ENCODE measurements at regions not wholly inside any gene's neighbourhood (a gene's known extent, or its start where the extent isn't known, plus 50 kb on each side); places are given as distances from the start of the nearest gene placed in this dataset.

DNA sequence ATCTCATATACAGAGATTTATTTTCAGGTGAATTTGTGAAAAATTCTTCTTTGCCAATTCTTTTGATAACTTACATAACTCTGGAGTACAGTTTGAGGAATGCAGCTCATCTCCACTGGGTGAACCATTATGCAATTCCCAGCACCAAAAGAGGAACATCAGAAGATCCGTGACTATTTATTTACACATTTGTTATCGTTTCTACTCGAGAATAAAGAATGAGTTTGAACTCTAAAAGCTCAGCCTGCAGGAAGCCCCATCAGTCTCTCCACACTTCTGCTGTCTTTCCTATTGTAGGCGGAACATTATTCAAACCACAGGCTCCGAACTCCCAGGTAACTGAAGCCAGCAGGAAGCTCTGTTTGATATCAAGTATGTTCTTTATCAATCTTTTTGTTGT, 95.9 kb upstream of the IFNGR1 start:
- TF ChIP-seq, protein P1, sequence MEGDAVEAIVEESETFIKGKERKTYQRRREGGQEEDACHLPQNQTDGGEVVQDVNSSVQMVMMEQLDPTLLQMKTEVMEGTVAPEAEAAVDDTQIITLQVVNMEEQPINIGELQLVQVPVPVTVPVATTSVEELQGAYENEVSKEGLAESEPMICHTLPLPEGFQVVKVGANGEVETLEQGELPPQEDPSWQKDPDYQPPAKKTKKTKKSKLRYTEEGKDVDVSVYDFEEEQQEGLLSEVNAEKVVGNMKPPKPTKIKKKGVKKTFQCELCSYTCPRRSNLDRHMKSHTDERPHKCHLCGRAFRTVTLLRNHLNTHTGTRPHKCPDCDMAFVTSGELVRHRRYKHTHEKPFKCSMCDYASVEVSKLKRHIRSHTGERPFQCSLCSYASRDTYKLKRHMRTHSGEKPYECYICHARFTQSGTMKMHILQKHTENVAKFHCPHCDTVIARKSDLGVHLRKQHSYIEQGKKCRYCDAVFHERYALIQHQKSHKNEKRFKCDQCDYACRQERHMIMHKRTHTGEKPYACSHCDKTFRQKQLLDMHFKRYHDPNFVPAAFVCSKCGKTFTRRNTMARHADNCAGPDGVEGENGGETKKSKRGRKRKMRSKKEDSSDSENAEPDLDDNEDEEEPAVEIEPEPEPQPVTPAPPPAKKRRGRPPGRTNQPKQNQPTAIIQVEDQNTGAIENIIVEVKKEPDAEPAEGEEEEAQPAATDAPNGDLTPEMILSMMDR (IDR thresholded peaks at IDR 0.05): no peak
- no peak for TF ChIP-seq POLR2A (IDR thresholded peaks at IDR 0.05)

Data from lower leg skin (tissue), 3 donors.